GM19397 (cell line): ENCODE measurements at regions not wholly inside any gene's neighbourhood (a gene's known extent, or its start where the extent isn't known, plus 50 kb on each side); places are given as distances from the start of the nearest gene placed in this dataset.
"Not testable (repeated sequence)": the region's sequence is repeated elsewhere in the genome, so short reads cannot be mapped to it uniquely, and the experiment has no call there.

Experiments
- ATAC-seq: cut with Tn5 transposase; IDR thresholded peaks from one replicate; pipeline ENCODE4 v1.9.1; 2021; ENCODE audit warnings: mild to moderate bottlenecking, moderate library complexity; ENCODE audit not compliant: unreplicated experiment

GRCh38 chr10:125257521-125258108 is 97.3 kb upstream of the CTBP2 start:
- ATAC-seq = no peak

DNA sequence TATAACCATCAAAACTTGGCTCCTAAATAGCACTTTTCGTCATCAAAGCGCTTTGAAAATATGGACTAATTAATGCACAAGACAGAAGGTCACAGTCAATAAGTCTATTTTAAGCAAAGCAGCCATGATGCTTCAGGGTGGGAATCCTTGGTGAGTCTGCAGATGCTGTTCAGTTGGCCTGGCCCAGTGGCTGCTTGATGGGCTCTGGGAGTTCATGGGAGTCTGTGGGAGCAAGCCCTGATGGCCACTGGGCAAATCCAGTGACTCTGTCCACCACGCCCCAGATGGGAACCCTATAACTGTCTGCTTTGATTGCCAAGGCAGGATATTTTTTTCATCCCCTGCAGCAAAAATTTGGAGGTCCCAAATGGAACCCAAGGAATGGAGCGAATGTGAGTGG is 95.7 kb upstream of the CTBP2 start:
- no peak for ATAC-seq

DNA sequence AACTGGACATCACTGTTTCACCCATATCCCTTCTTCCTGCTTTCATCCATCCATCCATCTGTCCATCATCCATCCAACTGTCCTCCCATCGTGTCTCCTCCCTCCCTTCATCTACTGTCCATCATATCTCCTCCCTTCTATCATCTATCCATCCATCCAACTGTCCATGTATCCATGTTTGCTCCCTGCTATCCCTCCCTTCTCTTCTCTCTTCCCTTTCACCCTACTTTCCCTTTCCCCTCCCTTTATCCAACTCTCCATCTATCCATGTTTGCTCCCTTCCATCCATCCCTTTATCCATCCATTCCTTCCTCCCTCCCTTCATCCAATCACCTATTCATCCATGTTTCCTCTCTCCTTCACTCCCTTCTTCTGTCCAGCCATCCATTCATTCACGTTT is 92.6 kb upstream of the CTBP2 start:
- no peak for ATAC-seq

DNA sequence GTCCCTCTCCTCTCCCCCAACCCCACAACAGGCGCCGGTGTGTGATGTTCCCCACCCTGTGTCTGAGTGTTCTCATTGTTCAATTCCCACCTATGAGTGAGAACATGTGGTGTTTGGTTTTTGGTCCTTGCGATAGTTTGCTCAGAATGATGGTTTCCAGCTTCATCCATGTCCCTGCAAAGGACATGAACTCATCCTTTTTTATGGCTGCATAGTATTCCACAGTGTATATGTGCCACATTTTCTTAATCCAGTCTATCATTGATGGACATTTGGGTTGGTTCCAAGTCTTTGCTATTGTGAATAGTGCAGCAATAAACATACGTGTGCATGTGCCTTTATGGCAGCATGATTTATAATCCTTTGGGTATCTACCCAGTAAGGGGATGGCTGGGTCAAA is 90.5 kb upstream of the CTBP2 start:
- ATAC-seq = not testable (repeated sequence)

GRCh38 chr10:125249948-125250347 is 89.6 kb upstream of the CTBP2 start:
- ATAC-seq = no peak

DNA sequence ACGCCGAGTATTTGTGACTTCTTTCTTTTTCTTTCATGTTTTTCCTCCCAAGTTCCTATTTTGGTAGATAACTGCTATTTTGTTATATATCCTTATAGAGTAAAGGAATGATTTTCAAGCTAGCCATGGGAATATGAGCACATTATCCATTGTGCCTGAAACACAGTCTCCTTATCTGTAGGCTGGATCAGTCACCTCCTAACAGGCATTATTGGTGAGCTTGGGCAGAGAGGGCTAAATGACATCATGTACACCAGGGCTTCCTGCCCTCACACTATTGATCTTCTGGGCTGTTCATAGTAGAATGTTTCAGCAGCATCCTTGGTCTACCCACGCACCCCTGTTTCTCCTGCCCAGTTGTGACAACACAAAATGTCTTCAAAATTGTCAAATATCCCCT is 88.1 kb upstream of the CTBP2 start:
- no peak for ATAC-seq

GRCh38 chr10:125247576-125247975 is 87.2 kb upstream of the CTBP2 start:
- no peak for ATAC-seq

GRCh38 chr10:125243532-125244253 is 83.3 kb upstream of the CTBP2 start:
- no peak for ATAC-seq

DNA sequence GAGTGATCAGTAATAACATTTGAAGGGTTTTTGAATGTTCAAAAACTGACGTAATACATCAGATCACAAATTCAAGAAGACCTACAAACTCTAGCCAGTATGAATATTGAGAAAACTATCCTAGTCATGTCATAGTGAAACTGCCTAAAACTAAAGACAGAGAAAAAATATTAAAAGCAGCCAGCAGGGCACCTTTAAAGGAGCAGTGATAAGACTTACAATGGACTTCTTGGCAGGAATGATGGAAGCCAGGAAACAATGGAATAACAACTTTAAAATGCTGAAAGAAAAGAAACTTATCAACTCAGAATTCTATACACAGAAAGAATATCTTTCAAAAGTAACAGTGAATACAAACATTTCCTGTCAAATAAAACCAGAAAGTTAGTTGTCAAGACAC is 78.3 kb upstream of the CTBP2 start:
- no peak for ATAC-seq

GRCh38 chr10:125236091-125236490 is 75.7 kb upstream of the CTBP2 start:
- ATAC-seq = no peak

DNA sequence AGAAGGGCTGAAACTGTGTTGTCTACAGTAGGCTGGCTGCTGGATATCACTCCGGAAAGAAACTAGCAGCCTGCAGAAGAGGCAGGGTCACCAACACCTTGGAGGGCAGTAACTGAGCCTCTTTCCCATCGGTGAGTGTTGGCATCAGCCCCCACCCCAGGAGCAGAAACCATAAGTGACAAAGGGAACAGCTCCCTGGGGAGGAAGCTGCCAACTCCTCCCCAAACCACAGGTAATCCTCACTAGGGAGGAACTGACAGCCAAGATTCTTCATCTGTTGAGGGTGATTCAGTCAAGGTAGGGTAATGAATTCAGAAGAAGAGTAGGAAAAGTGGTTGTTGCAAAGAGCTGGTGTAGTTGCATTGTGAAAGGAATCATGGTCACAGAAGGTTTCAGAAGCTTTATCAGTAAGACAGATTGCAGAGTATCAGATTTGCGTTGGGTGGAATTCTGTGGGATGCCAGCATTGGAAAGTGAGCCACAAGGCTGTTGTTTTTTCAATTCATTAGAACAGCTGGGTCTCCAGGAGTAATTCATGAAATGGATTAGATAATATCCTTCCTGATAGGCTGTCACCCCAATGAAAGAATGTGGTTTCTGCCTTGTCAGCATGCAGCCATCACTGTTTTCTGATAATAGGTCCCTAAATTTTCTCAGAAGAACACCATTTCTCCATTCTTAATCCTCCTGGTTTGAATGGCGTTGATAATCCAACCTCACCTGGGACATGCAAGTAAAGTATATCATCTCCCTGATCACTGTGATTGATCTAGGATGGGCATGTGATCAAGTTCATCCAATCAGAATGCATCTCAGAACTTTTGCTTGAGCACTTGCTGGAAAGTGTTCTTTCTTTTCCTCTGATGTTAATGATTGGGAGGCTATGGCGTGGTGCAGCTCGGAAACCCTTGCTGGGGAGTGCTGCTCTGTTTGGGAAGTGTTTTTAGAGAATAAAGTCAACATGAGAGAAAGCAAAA is 75.0 kb upstream of the CTBP2 start:
- ATAC-seq = no peak

DNA sequence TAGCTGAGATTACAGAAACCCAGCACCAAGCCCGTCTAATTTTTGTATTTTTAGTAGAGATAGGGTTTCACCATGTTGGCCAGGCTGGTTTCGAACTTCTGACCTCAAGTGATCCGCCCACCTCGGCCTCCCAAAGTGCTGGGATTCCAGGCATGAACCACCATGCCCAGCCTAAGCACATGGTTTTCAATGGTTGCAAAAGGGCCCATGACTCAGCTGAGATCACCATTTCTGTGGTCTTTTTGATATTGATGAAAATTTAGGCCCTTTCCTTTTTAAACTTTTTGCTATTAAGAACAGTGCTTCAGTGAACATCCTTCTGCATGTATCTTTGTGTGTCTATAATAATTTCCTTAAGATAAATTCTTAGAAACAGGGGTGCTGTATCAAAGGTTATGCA is 74.2 kb upstream of the CTBP2 start:
- not testable (repeated sequence) for ATAC-seq

GRCh38 chr10:125233726-125234125 is 73.4 kb upstream of the CTBP2 start:
- no peak for ATAC-seq

DNA sequence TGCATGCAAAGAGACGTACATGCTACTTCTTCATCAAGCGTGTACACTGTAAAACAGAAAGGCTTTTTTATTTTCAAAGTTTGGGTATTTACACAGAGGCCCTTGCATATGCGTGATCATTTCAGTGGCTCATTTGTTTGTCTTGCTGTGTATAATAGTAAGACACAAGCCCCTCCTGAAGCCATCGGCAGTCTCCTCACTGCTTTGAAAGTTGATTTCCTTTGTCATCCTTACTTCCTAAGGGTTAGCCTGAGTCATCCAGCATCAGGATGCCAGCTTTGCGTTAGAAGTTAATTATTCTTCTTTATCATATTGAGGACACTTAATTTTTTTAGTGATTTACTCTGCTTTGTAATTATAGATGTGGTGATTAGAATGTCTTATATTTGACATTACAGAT is 72.5 kb upstream of the CTBP2 start:
- no peak for ATAC-seq

GRCh38 chr10:125231813-125232475 is 71.6 kb upstream of the CTBP2 start:
- ATAC-seq = no peak

- ATAC-seq = no peak
Observed at GRCh38 chr10:125231116-125231812, 70.9 kb upstream of the CTBP2 start.

DNA sequence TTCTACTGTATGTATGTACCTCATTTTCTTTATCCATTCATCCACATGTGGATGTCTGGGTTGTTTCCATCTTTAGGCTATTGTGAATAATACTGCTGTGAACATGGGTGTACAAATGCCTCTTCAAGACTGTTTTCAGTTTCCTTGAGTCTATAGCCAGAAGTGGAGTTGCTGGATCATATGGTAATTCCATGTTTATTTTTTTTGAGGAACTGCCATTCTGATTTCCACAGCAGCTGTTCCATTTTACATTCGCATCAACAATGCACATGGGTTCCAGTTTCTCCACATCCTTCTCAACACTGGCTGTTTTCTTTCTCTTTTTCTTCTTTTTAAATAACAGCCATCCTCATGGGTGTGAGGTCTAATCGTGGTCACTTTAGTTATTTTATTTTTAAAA is 69.9 kb upstream of the CTBP2 start:
- ATAC-seq = no peak

DNA sequence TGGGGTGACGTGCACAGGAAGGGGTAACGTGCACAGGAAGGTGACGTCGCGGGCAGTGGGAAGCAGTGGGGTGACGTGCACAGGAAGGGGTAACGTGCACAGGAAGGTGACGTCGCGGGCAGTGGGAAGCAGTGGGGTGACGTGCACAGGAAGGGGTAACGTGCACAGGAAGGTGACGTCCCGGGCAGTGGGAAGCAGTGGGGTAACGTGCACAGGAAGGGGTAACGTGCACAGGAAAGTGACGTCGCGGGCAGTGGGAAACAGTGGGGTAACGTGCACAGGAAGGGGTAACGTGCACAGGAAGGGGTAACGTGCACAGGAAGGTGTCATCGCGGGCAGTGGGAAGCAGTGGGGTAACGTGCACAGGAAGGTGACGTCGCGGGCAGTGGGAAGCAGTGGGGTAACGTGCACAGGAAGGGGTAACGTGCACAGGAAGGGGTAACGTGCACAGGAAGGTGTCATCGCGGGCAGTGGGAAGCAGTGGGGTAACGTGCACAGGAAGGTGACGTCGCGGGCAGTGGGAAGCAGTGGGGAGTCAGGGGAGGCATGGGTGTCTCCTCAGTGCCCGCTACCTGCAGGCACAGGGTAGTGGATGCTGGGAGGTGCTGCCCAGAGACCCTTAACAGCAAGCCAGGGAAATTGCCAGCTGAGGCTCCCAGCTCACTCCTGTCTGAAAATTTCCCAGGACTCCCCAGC is 68.0 kb upstream of the CTBP2 start:
- ATAC-seq = not testable (repeated sequence)

DNA sequence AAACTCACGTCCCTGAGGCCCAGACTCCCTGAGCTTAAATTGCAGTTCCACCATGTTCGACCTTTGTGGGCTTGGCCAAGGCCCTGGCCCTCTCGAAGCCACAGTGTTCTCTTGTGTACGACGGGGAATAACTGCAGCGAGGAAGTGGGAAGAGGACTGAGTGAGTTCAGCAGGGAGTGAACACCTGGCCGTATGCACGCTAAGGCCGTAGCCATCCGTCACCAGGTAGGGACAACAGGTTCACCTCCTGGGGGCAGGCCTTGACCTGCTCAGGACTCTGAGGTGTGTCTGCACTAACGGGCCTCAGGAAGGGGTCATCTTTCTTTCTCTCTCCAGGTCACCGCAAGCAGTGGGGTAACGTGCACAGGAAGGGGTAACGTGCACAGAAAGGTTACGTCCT is 67.2 kb upstream of the CTBP2 start:
- no peak for ATAC-seq

- no peak for ATAC-seq
Observed at GRCh38 chr10:125226823-125227222, 66.5 kb upstream of the CTBP2 start.
